NB4 (cell line): ENCODE measurements at regions not wholly inside any gene's neighbourhood (a gene's known extent, or its start where the extent isn't known, plus 50 kb on each side); places are given as distances from the start of the nearest gene placed in this dataset.

Experiments used
- CTCF ChIP-seq: IDR thresholded peaks from one replicate; pipeline ENCODE4 v1.5.1; 2012; ENCODE audit warnings: low read depth, low read length
- MAX ChIP-seq: IDR thresholded peaks from 2 replicates; pipeline ENCODE4 v1.6.1; 2011; ENCODE audit warnings: low read depth, low read length
- MYC ChIP-seq: IDR thresholded peaks from 2 replicates; pipeline ENCODE4 v1.6.1; 2011; ENCODE audit warnings: low read depth, low read length
- POLR2A ChIP-seq: IDR thresholded peaks from 2 replicates; pipeline ENCODE4 v1.6.1; 2011; ENCODE audit warnings: mild to moderate bottlenecking; ENCODE audit not compliant: insufficient read length; ENCODE audit errors: extremely low read depth

- no peak for TF ChIP-seq CTCF
- TF ChIP-seq MAX = no peak
- TF ChIP-seq MYC = no peak
- TF ChIP-seq POLR2A = no peak
Measured at GRCh38 chr12:92312463-92312964, 166.9 kb upstream of the BTG1 start.
